GM12878 (cell line): ENCODE measurements at regions not wholly inside any gene's neighbourhood (a gene's known extent, or its start where the extent isn't known, plus 50 kb on each side); places are given as distances from the start of the nearest gene placed in this dataset.

ENCODE experiments used
- ATAC-seq: fragments of 200-7000 bp; cut with Tn5 transposase; 3 replicates; pipeline ENCODE4 v1.9.1; 2020; ENCODE audit warnings: mild to moderate bottlenecking, moderate library complexity
- BruUV-seq: library from RNA; stranded (reverse); fragments of 400-500 nt; replicated peaks from 2 replicates; lab custom pipeline; 2021; lab: Mats Ljungman, UMichigan
- CTCF ChIA-PET: fragments of 300-600 bp; sonication (Branson Sonifier 250); formaldehyde crosslinking; extraction: SDS; loops from one replicate; lab custom pipeline; 2021; ENCODE audit warnings: inconsistent platforms; lab: Yijun Ruan, JAX
- POLR2A ChIA-PET: fragments of 350-600 bp; formaldehyde crosslinking; extraction: SDS; loops from one replicate; lab custom pipeline; 2021; ENCODE audit warnings: inconsistent platforms; lab: Charles Lee
- RAD21 ChIA-PET: fragments of 300-600 bp; sonication (Branson Sonifier 250); formaldehyde crosslinking; loops from one replicate; lab custom pipeline; 2023; ENCODE audit warnings: antibody characterized with exemption; ENCODE audit not compliant: unreplicated experiment; lab: Charles Lee
- SMC1A ChIA-PET: fragments of 300-600 bp; sonication (Branson Sonifier 250); formaldehyde crosslinking; loops from one replicate; lab custom pipeline; 2023; ENCODE audit not compliant: unreplicated experiment, uncharacterized antibody; lab: Charles Lee
- DNase-seq: peaks from one replicate; pipeline ENCODE4 v3.0.0-alpha.2; 2011; ENCODE audit warnings: low read depth, low spot score
- FAIRE-seq: peaks from 3 replicates; lab custom pipeline; 2011; peaks lifted over from hg19 to GRCh38; lab: Jason Lieb, UNC
- H2AFZ ChIP-seq: 2 replicates; pipeline ENCODE4 v1.6.0; 2011; ENCODE audit warnings: low read depth, low read length, control low read depth; ENCODE audit not compliant: control insufficient read depth
- H3K27ac ChIP-seq: 2 replicates; pipeline ENCODE4 v1.5.1; 2011; ENCODE audit warnings: control low read depth; ENCODE audit not compliant: control insufficient read depth, insufficient read depth
- H3K27me3 ChIP-seq, 2 experiments: replicated peaks in 1 of 2; 2 replicates each; pipeline versions ENCODE4 v1.6.0 to v1.6.1; 2011; ENCODE audit warnings: low read length in 1 of 2; ENCODE audit not compliant: control insufficient read depth in 2 of 2, insufficient read depth in 2 of 2
- H3K36me3 ChIP-seq, 2 experiments: 2 replicates each; pipeline ENCODE4 v1.5.1; 2011; ENCODE audit warnings: low read length in 1 of 2; ENCODE audit not compliant: control insufficient read depth in 2 of 2, insufficient read depth in 2 of 2
- H3K4me1 ChIP-seq: 2 replicates; pipeline ENCODE4 v1.6.1; 2011; ENCODE audit warnings: mild to moderate bottlenecking, low read length, moderate library complexity, mixed read lengths; ENCODE audit not compliant: control insufficient read depth, insufficient read depth
- H3K4me2 ChIP-seq: 2 replicates; pipeline ENCODE4 v1.6.0; 2011; ENCODE audit warnings: control low read depth; ENCODE audit not compliant: control insufficient read depth, insufficient read depth
- H3K4me3 ChIP-seq: fragments of 200-600 bp; sonication (generic); 2 replicates; pipeline ENCODE4 v1.5.1; 2016
- H3K79me2 ChIP-seq: 2 replicates; pipeline ENCODE4 v1.6.0; 2011; ENCODE audit warnings: low read length; ENCODE audit not compliant: control insufficient read depth, insufficient read depth
- H3K9ac ChIP-seq: 2 replicates; pipeline ENCODE4 v1.8.0; 2011; ENCODE audit warnings: low read length, control low read depth, mixed read lengths; ENCODE audit not compliant: control insufficient read depth, insufficient read depth
- H3K9me3 ChIP-seq: replicated peaks from 3 replicates; pipeline ENCODE4 v1.5.1; 2011; ENCODE audit warnings: mild to moderate bottlenecking, low read length; ENCODE audit not compliant: control insufficient read depth, insufficient read depth
- H4K20me1 ChIP-seq: 2 replicates; pipeline ENCODE4 v1.6.0; 2011; ENCODE audit not compliant: control insufficient read depth, insufficient read depth
- ATF2 ChIP-seq: IDR thresholded peaks from 2 replicates; pipeline ENCODE4 v1.6.1; 2012; ENCODE audit warnings: low read length, inconsistent platforms
- E2F8 ChIP-seq: fragments of 450-650 bp; IDR thresholded peaks from 2 replicates; pipeline ENCODE4 v1.6.1; 2018; ENCODE audit warnings: mild to moderate bottlenecking, low read depth, moderate library complexity; ENCODE audit not compliant: partially characterized antibody
- HDGF ChIP-seq: fragments of 450-650 bp; IDR thresholded peaks from 2 replicates; pipeline ENCODE4 v1.6.1; 2016; ENCODE audit warnings: antibody characterized with exemption
- HSF1 ChIP-seq: fragments of 150-350 bp; IDR thresholded peaks from 2 replicates; pipeline ENCODE4 v1.6.1; 2014; ENCODE audit warnings: mild to moderate bottlenecking, low read depth, low read length
- MYC ChIP-seq: IDR thresholded peaks from 2 replicates; pipeline ENCODE4 v1.6.1; 2011; ENCODE audit warnings: mild to moderate bottlenecking, low read length, moderate library complexity, inconsistent platforms; ENCODE audit not compliant: insufficient read depth, insufficient replicate concordance, insufficient read length, severe bottlenecking
- SMC3 ChIP-seq: IDR thresholded peaks from 2 replicates; pipeline ENCODE4 v1.6.1; 2011; ENCODE audit warnings: low read length, improper control_type of control experiment, borderline replicate concordance
- TCF7 ChIP-seq: IDR thresholded peaks from 2 replicates; pipeline ENCODE4 v1.6.1; 2014; ENCODE audit warnings: antibody characterized with exemption, borderline replicate concordance
- ZNF217 ChIP-seq: fragments of 450-650 bp; IDR thresholded peaks from 2 replicates; pipeline ENCODE4 v1.6.1; 2017; ENCODE audit warnings: antibody characterized with exemption, mild to moderate bottlenecking
- ZNF592 ChIP-seq: fragments of 450-650 bp; IDR thresholded peaks from 2 replicates; pipeline ENCODE4 v1.6.1; 2017; ENCODE audit warnings: mild to moderate bottlenecking, moderate library complexity
- WGBS: methylation state at CpG from one replicate; pipeline ENCODE4 v1.1.6; 2016; ENCODE audit warnings: low lambda C conversion rate; ENCODE audit not compliant: insufficient replicate concordance, insufficient coverage; ENCODE audit errors: missing lambda C conversion rate; 5-methylcytosine and 5-hydroxymethylcytosine counted together
- in situ Hi-C: fragments of 300-500 bp; cut with MboI; formaldehyde crosslinking; loops from 9 replicates; pipeline ENCODE4 v1.14.3; 2018; ENCODE audit warnings: mixed read lengths
- intact Hi-C: fragments of 100-400 bp; cut with micrococcal nuclease; formaldehyde crosslinking; loops from one replicate; pipeline ENCODE4 v1.14.2; 2022; ENCODE audit not compliant: unreplicated experiment
- TF ChIP-seq, protein P1 (sequence below): IDR thresholded peaks from 2 replicates; pipeline ENCODE4 v1.6.1; 2011; ENCODE audit warnings: low read depth, low read length, improper control_type of control experiment, borderline replicate concordance
- TF ChIP-seq, protein P2 (sequence below): fragments of 450-650 bp; IDR thresholded peaks from 2 replicates; pipeline ENCODE4 v1.6.1; 2016; ENCODE audit warnings: mild to moderate bottlenecking

DNA sequence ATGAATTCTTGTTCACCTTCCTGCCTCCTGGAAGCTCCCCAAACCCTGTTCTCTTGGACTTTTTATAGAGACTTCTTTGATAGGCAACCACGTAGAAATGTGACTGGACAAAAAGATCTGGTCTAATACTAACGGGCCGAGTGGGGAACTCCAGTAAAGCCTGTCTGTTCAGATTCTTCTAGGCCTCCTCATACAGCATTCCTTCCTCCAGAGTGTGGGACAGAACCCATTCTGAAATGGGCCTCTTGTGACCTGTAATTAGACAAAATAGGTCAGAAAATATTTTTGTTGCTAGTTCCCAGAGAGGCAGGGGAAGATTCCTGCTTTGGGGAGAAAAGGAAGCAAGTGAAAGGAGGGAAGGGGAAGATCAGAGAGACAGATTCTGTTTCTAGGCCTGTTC lies 374.3 kb downstream of the CDH26 start:
- in situ Hi-C loops (no loop called here), intact Hi-C loops (no loop called here)
- ATAC-seq = no peak
- Histone ChIP-seq H3K9me3 (no peaks in the 10 kb centered on the region; the same call in 2 of the 3 replicates), H3K79me2 (no peaks in the 10 kb centered on the region), H3K4me3 (no peak overlapping the region), H3K27me3 (no peaks in the 10 kb centered on the region), H3K9ac (no peak overlapping the region), H3K27ac (no peak overlapping the region), H4K20me1 (no peaks in the 10 kb centered on the region), H3K4me2 (no peak overlapping the region), H3K36me3 (no peaks in the 10 kb centered on the region), H3K4me1 (no peaks in the 10 kb centered on the region; the same call in 1 of the 2 replicates), H2AFZ (no peak overlapping the region)
- no peak for DNase-seq
- FAIRE-seq = no peak
- ChIA-PET POLR2A (no interaction called here), SMC1A (no interaction called here), CTCF (no interaction called here), RAD21 (no interaction called here)
- WGBS = 12% methylated on average over 3 of the region's 3 CpGs
- BruUV-seq = no TSS peak
- no peak for TF ChIP-seq ZNF592
- no peak for TF ChIP-seq E2F8
- no peak for TF ChIP-seq TCF7
- no peak for TF ChIP-seq ZNF217
- TF ChIP-seq SMC3 = no peak
- TF ChIP-seq HSF1 = no peak
- no peak for TF ChIP-seq MYC
- no peak for TF ChIP-seq ATF2
- TF ChIP-seq, protein P1, sequence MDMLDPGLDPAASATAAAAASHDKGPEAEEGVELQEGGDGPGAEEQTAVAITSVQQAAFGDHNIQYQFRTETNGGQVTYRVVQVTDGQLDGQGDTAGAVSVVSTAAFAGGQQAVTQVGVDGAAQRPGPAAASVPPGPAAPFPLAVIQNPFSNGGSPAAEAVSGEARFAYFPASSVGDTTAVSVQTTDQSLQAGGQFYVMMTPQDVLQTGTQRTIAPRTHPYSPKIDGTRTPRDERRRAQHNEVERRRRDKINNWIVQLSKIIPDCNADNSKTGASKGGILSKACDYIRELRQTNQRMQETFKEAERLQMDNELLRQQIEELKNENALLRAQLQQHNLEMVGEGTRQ = no peak
- TF ChIP-seq HDGF = no peak
- TF ChIP-seq, protein P2, sequence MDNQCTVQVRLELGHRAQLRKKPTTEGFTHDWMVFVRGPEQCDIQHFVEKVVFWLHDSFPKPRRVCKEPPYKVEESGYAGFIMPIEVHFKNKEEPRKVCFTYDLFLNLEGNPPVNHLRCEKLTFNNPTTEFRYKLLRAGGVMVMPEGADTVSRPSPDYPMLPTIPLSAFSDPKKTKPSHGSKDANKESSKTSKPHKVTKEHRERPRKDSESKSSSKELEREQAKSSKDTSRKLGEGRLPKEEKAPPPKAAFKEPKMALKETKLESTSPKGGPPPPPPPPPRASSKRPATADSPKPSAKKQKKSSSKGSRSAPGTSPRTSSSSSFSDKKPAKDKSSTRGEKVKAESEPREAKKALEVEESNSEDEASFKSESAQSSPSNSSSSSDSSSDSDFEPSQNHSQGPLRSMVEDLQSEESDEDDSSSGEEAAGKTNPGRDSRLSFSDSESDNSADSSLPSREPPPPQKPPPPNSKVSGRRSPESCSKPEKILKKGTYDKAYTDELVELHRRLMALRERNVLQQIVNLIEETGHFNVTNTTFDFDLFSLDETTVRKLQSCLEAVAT = no peak
